ENCODE measurements at regions not wholly inside any gene's neighbourhood (a gene's known extent, or its start where the extent isn't known, plus 50 kb on each side); places are given as distances from the start of the nearest gene placed in this dataset.
"Not testable (repeated sequence)": the region's sequence is repeated elsewhere in the genome, so short reads cannot be mapped to it uniquely, and the experiment has no call there.

- Histone ChIP-seq H3K36me3 (ENCODE audit: control insufficient read depth, insufficient read depth, low read length) (no peaks in the 10 kb centered on the region), H3K4me3 (ENCODE audit: extremely low read depth, insufficient read depth, low read length, poor library complexity, severe bottlenecking) (no peak overlapping the region), H3K9me3 (ENCODE audit: control insufficient read depth, low read length) (no peaks in the 10 kb centered on the region), H3K27ac (ENCODE audit: low read depth, low read length, severe bottlenecking) (no peak overlapping the region), H3K4me1 (ENCODE audit: control insufficient read depth, insufficient read depth, low read length, poor library complexity, severe bottlenecking) (no peaks in the 10 kb centered on the region)
- 80% methylated on average over 1 of the region's 1 CpG; no CpG with 5 or more reads in 1 of the 2 experiments for WGBS, 2 experiments (ENCODE audit: insufficient coverage in 2 of 2)
Observed at GRCh38 chr17:63075969-63076368, 109.9 kb downstream of the TANC2 start.

- H3K4me1 ChIP-seq (ENCODE audit: control insufficient read depth, insufficient read depth, low read length, poor library complexity, severe bottlenecking) = no peaks in the 10 kb centered on the region
- H3K36me3 ChIP-seq (ENCODE audit: control insufficient read depth, insufficient read depth, low read length) = no peaks in the 10 kb centered on the region
- no peak overlapping the region for H3K4me3 ChIP-seq (ENCODE audit: extremely low read depth, insufficient read depth, low read length, poor library complexity, severe bottlenecking)
- H3K27ac ChIP-seq (ENCODE audit: low read depth, low read length, severe bottlenecking) = no peak overlapping the region
- WGBS, 2 experiments (ENCODE audit: insufficient coverage in 2 of 2) = 88 to 100% methylated on average over 3 of the region's 3 CpGs
- no peaks in the 10 kb centered on the region for H3K9me3 ChIP-seq (ENCODE audit: control insufficient read depth, low read length)
Observed at GRCh38 chr17:63078707-63079106, 112.7 kb downstream of the TANC2 start.

GRCh38 chr17:63082273-63082861 is 116.3 kb downstream of the TANC2 start:
- Histone ChIP-seq H3K36me3 (ENCODE audit: control insufficient read depth, insufficient read depth, low read length) (no peaks in the 10 kb centered on the region), H3K27ac (ENCODE audit: low read depth, low read length, severe bottlenecking) (no peak overlapping the region), H3K4me1 (ENCODE audit: control insufficient read depth, insufficient read depth, low read length, poor library complexity, severe bottlenecking) (no peaks in the 10 kb centered on the region), H3K9me3 (ENCODE audit: control insufficient read depth, low read length) (no peaks in the 10 kb centered on the region), H3K4me3 (ENCODE audit: extremely low read depth, insufficient read depth, low read length, poor library complexity, severe bottlenecking) (no peak overlapping the region)
- 100% methylated on average over 1 to 2 of the region's 2 CpGs for WGBS, 2 experiments (ENCODE audit: insufficient coverage in 2 of 2)

- H3K4me3 ChIP-seq (ENCODE audit: extremely low read depth, insufficient read depth, low read length, poor library complexity, severe bottlenecking) = no peak overlapping the region
- H3K36me3 ChIP-seq (ENCODE audit: control insufficient read depth, insufficient read depth, low read length) = no peaks in the 10 kb centered on the region
- no peaks in the 10 kb centered on the region for H3K4me1 ChIP-seq (ENCODE audit: control insufficient read depth, insufficient read depth, low read length, poor library complexity, severe bottlenecking)
- H3K27ac ChIP-seq (ENCODE audit: low read depth, low read length, severe bottlenecking) = no peak overlapping the region
- WGBS, 2 experiments (ENCODE audit: insufficient coverage in 2 of 2) = 100% methylated on average over 1 of the region's 1 CpG; no CpG with 5 or more reads in 1 of the 2 experiments
- H3K9me3 ChIP-seq (ENCODE audit: control insufficient read depth, low read length) = no peaks in the 10 kb centered on the region
Observed at GRCh38 chr17:63082952-63083351, 116.9 kb downstream of the TANC2 start.

- Histone ChIP-seq H3K36me3 (ENCODE audit: control insufficient read depth, insufficient read depth, low read length) (no peaks in the 10 kb centered on the region), H3K4me3 (ENCODE audit: extremely low read depth, insufficient read depth, low read length, poor library complexity, severe bottlenecking) (no peak overlapping the region), H3K4me1 (ENCODE audit: control insufficient read depth, insufficient read depth, low read length, poor library complexity, severe bottlenecking) (no peaks in the 10 kb centered on the region), H3K27ac (ENCODE audit: low read depth, low read length, severe bottlenecking) (no peak overlapping the region), H3K9me3 (ENCODE audit: control insufficient read depth, low read length) (no peaks in the 10 kb centered on the region)
- 92 to 93% methylated on average over 7 to 8 of the region's 9 CpGs for WGBS, 2 experiments (ENCODE audit: insufficient coverage in 2 of 2)
Observed at GRCh38 chr17:63086483-63087185, 120.6 kb downstream of the TANC2 start.

GRCh38 chr17:63090358-63091114 is 124.5 kb downstream of the TANC2 start:
- not testable (repeated sequence) for H3K9me3 ChIP-seq (ENCODE audit: control insufficient read depth, low read length); H3K4me1 ChIP-seq (ENCODE audit: control insufficient read depth, insufficient read depth, low read length, poor library complexity, severe bottlenecking); H3K36me3 ChIP-seq (ENCODE audit: control insufficient read depth, insufficient read depth, low read length); H3K4me3 ChIP-seq (ENCODE audit: extremely low read depth, insufficient read depth, low read length, poor library complexity, severe bottlenecking); H3K27ac ChIP-seq (ENCODE audit: low read depth, low read length, severe bottlenecking)
- 96 to 100% methylated on average over 2 to 4 of the region's 7 CpGs for WGBS, 2 experiments (ENCODE audit: insufficient coverage in 2 of 2)

GRCh38 chr17:63091909-63092308 is 125.9 kb downstream of the TANC2 start:
- not testable (repeated sequence) for H3K9me3 ChIP-seq (ENCODE audit: control insufficient read depth, low read length); H3K36me3 ChIP-seq (ENCODE audit: control insufficient read depth, insufficient read depth, low read length); H3K27ac ChIP-seq (ENCODE audit: low read depth, low read length, severe bottlenecking); H3K4me3 ChIP-seq (ENCODE audit: extremely low read depth, insufficient read depth, low read length, poor library complexity, severe bottlenecking); H3K4me1 ChIP-seq (ENCODE audit: control insufficient read depth, insufficient read depth, low read length, poor library complexity, severe bottlenecking)

- Histone ChIP-seq H3K9me3 (ENCODE audit: control insufficient read depth, low read length) (no peaks in the 10 kb centered on the region), H3K27ac (ENCODE audit: low read depth, low read length, severe bottlenecking) (no peak overlapping the region), H3K4me1 (ENCODE audit: control insufficient read depth, insufficient read depth, low read length, poor library complexity, severe bottlenecking) (no peaks in the 10 kb centered on the region), H3K36me3 (ENCODE audit: control insufficient read depth, insufficient read depth, low read length) (peaks cover 3% of the 10 kb centered on the region), H3K4me3 (ENCODE audit: extremely low read depth, insufficient read depth, low read length, poor library complexity, severe bottlenecking) (no peak overlapping the region)
- no CpG with 5 or more reads among the region's 3 CpGs for WGBS, 2 experiments (ENCODE audit: insufficient coverage in 2 of 2)
Observed at GRCh38 chr17:63094631-63095030, 128.6 kb downstream of the TANC2 start.

- Histone ChIP-seq H3K27ac (ENCODE audit: low read depth, low read length, severe bottlenecking) (no peak overlapping the region), H3K36me3 (ENCODE audit: control insufficient read depth, insufficient read depth, low read length) (peaks cover 3% of the 10 kb centered on the region), H3K4me3 (ENCODE audit: extremely low read depth, insufficient read depth, low read length, poor library complexity, severe bottlenecking) (no peak overlapping the region), H3K4me1 (ENCODE audit: control insufficient read depth, insufficient read depth, low read length, poor library complexity, severe bottlenecking) (no peaks in the 10 kb centered on the region), H3K9me3 (ENCODE audit: control insufficient read depth, low read length) (no peaks in the 10 kb centered on the region)
- 67% methylated on average over 1 of the region's 1 CpG; no CpG with 5 or more reads in 1 of the 2 experiments for WGBS, 2 experiments (ENCODE audit: insufficient coverage in 2 of 2)
Observed at GRCh38 chr17:63095459-63095858, 129.4 kb downstream of the TANC2 start.

GRCh38 chr17:63095879-63096278 is 129.8 kb downstream of the TANC2 start:
- WGBS, 2 experiments (ENCODE audit: insufficient coverage in 2 of 2) = no CpG with 5 or more reads among the region's 1 CpG
- H3K9me3 ChIP-seq (ENCODE audit: control insufficient read depth, low read length) = no peaks in the 10 kb centered on the region
- no peak overlapping the region for H3K4me3 ChIP-seq (ENCODE audit: extremely low read depth, insufficient read depth, low read length, poor library complexity, severe bottlenecking)
- H3K27ac ChIP-seq (ENCODE audit: low read depth, low read length, severe bottlenecking) = no peak overlapping the region
- H3K36me3 ChIP-seq (ENCODE audit: control insufficient read depth, insufficient read depth, low read length) = peaks cover 3% of the 10 kb centered on the region
- H3K4me1 ChIP-seq (ENCODE audit: control insufficient read depth, insufficient read depth, low read length, poor library complexity, severe bottlenecking) = no peaks in the 10 kb centered on the region

- Histone ChIP-seq H3K27ac (ENCODE audit: low read depth, low read length, severe bottlenecking) (no peak overlapping the region), H3K36me3 (ENCODE audit: control insufficient read depth, insufficient read depth, low read length) (peaks cover 3% of the 10 kb centered on the region), H3K4me3 (ENCODE audit: extremely low read depth, insufficient read depth, low read length, poor library complexity, severe bottlenecking) (no peak overlapping the region), H3K9me3 (ENCODE audit: control insufficient read depth, low read length) (no peaks in the 10 kb centered on the region), H3K4me1 (ENCODE audit: control insufficient read depth, insufficient read depth, low read length, poor library complexity, severe bottlenecking) (no peaks in the 10 kb centered on the region)
- WGBS, 2 experiments (ENCODE audit: insufficient coverage in 2 of 2) = 94 to 100% methylated on average over 1 to 2 of the region's 5 CpGs
Observed at GRCh38 chr17:63096426-63096825, 130.4 kb downstream of the TANC2 start.
